Thymus (tissue), 11 donors: ENCODE measurements at regions not wholly inside any gene's neighbourhood (a gene's known extent, or its start where the extent isn't known, plus 50 kb on each side); places are given as distances from the start of the nearest gene placed in this dataset.

Experiments used
- DNase-seq, 9 donors: peaks; one replicate each; pipeline ENCODE4 v3.0.0-alpha.2; 2013; ENCODE audit warnings: low spot score in 9 of 9, low read depth in 6 of 9, missing footprints in 1 of 9
- H3K27ac ChIP-seq, 2 donors: one replicate each; pipeline ENCODE4 v1.5.1; 2013; ENCODE audit warnings: control low read depth in 1 of 2, low read depth in 1 of 2, low read length in 1 of 2, mild to moderate bottlenecking in 1 of 2, moderate library complexity in 1 of 2
- H3K27me3 ChIP-seq, 2 donors: one replicate each; pipeline ENCODE4 v1.5.1; 2013; ENCODE audit warnings: low read length in 1 of 2; ENCODE audit not compliant: control insufficient read depth in 2 of 2, insufficient read depth in 1 of 2
- H3K36me3 ChIP-seq, 2 donors: one replicate each; pipeline ENCODE4 v1.5.1; 2013; ENCODE audit warnings: low read length in 1 of 2, mild to moderate bottlenecking in 1 of 2, moderate library complexity in 1 of 2; ENCODE audit not compliant: control insufficient read depth in 2 of 2, insufficient read depth in 2 of 2
- H3K4me1 ChIP-seq, 2 donors: one replicate each; pipeline ENCODE4 v1.5.1; 2013; ENCODE audit warnings: low read length in 2 of 2; ENCODE audit not compliant: control insufficient read depth in 2 of 2, insufficient read depth in 2 of 2
- H3K4me3 ChIP-seq, 2 donors: one replicate each; pipeline ENCODE4 v1.5.1; 2013; ENCODE audit warnings: low read length in 2 of 2, control low read depth in 1 of 2, mild to moderate bottlenecking in 1 of 2
- H3K9me3 ChIP-seq, 2 donors: one replicate each; pipeline ENCODE4 v1.5.1; 2013; ENCODE audit warnings: low read length in 1 of 2, mild to moderate bottlenecking in 1 of 2; ENCODE audit not compliant: control insufficient read depth in 2 of 2, insufficient read depth in 1 of 2
- WGBS: extraction: QIAGEN DNeasy Blood & Tissue Kit; methylation state at CpG from one replicate; pipeline ENCODE4 v1.1.7; 2013; 5-methylcytosine and 5-hydroxymethylcytosine counted together
- donor health status: healthy.

GRCh38 chr4:56261027-56261426 lies 126.3 kb downstream of the AASDH start:
- Histone ChIP-seq H3K4me1 (peaks cover 0 to 2% of the 10 kb centered on the region in 2 donors), H3K27ac (no peak overlapping the region), H3K4me3 (no peak overlapping the region), H3K36me3 (no peaks in the 10 kb centered on the region), H3K9me3 (peaks cover 0 to 5% of the 10 kb centered on the region in 2 donors), H3K27me3 (no peaks in the 10 kb centered on the region)
- DNase-seq = peak in 7 of 9 donors; percentile 25 to 78 (median 48)
- 53% methylated on average over 6 of the region's 6 CpGs for WGBS

GRCh38 chr4:56260320-56260719 lies 127.0 kb downstream of the AASDH start:
- H3K9me3 ChIP-seq = peaks cover 0 to 5% of the 10 kb centered on the region in 2 donors
- WGBS = 97% methylated on average over 4 of the region's 4 CpGs
- H3K4me1 ChIP-seq = peaks cover 0 to 2% of the 10 kb centered on the region in 2 donors
- H3K27ac ChIP-seq = no peak overlapping the region
- no peaks in the 10 kb centered on the region for H3K27me3 ChIP-seq
- no peak overlapping the region for H3K4me3 ChIP-seq
- H3K36me3 ChIP-seq = no peaks in the 10 kb centered on the region
- no peak for DNase-seq

GRCh38 chr4:56259655-56260054 lies 127.6 kb downstream of the AASDH start:
- Histone ChIP-seq H3K27ac (no peak overlapping the region), H3K4me1 (peaks cover 0 to 2% of the 10 kb centered on the region in 2 donors), H3K27me3 (no peaks in the 10 kb centered on the region), H3K36me3 (no peaks in the 10 kb centered on the region), H3K9me3 (peaks cover 0 to 5% of the 10 kb centered on the region in 2 donors), H3K4me3 (no peak overlapping the region)
- no peak for DNase-seq
- 93% methylated on average over 2 of the region's 2 CpGs for WGBS

GRCh38 chr4:56255820-56256219 lies 131.5 kb downstream of the AASDH start:
- Histone ChIP-seq H3K9me3 (no peaks in the 10 kb centered on the region), H3K27ac (no peak overlapping the region), H3K36me3 (no peaks in the 10 kb centered on the region), H3K27me3 (no peaks in the 10 kb centered on the region), H3K4me1 (no peaks in the 10 kb centered on the region), H3K4me3 (no peak overlapping the region)
- no peak for DNase-seq
- 97% methylated on average over 1 of the region's 1 CpG for WGBS

GRCh38 chr4:56253666-56254305 lies 133.5 kb downstream of the AASDH start:
- no peaks in the 10 kb centered on the region for H3K9me3 ChIP-seq
- H3K27me3 ChIP-seq = no peaks in the 10 kb centered on the region

GRCh38 chr4:56252561-56253152 lies 134.6 kb downstream of the AASDH start:
- no peak overlapping the region for H3K4me3 ChIP-seq
- H3K27ac ChIP-seq = no peak overlapping the region
- 81% methylated on average over 4 of the region's 4 CpGs for WGBS
- DNase-seq = no peak
- no peaks in the 10 kb centered on the region for H3K27me3 ChIP-seq
- no peaks in the 10 kb centered on the region for H3K9me3 ChIP-seq
- H3K4me1 ChIP-seq = no peaks in the 10 kb centered on the region
- no peaks in the 10 kb centered on the region for H3K36me3 ChIP-seq

More at GRCh38 chr4:56253666-56254305, 133.5 kb downstream of the AASDH start:
- Histone ChIP-seq H3K36me3 (no peaks in the 10 kb centered on the region), H3K4me1 (no peaks in the 10 kb centered on the region), H3K27ac (no peak overlapping the region), H3K4me3 (no peak overlapping the region)
- no peak for DNase-seq
- WGBS = 95% methylated on average over 4 of the region's 4 CpGs

GRCh38 chr4:56251556-56251955 lies 135.7 kb downstream of the AASDH start:
- Histone ChIP-seq H3K9me3 (no peaks in the 10 kb centered on the region), H3K27ac (no peak overlapping the region), H3K4me1 (no peaks in the 10 kb centered on the region), H3K36me3 (no peaks in the 10 kb centered on the region), H3K27me3 (no peaks in the 10 kb centered on the region), H3K4me3 (no peak overlapping the region)
- no peak for DNase-seq
- 94% methylated on average over 3 of the region's 3 CpGs for WGBS

- no peak overlapping the region for H3K4me3 ChIP-seq
- 95% methylated on average over 2 of the region's 2 CpGs for WGBS
These were observed 136.5 kb downstream of the AASDH start for GRCh38 chr4:56250776-56251175.

GRCh38 chr4:56247646-56248045 lies 139.6 kb downstream of the AASDH start:
- H3K27ac ChIP-seq = no peak overlapping the region
- H3K9me3 ChIP-seq = peaks cover 0 to 1% of the 10 kb centered on the region in 2 donors
- DNase-seq = no peak
- H3K4me1 ChIP-seq = no peaks in the 10 kb centered on the region
- no peak overlapping the region for H3K4me3 ChIP-seq
- WGBS = 90% methylated on average over 7 of the region's 7 CpGs
- no peaks in the 10 kb centered on the region for H3K36me3 ChIP-seq
- H3K27me3 ChIP-seq = no peaks in the 10 kb centered on the region

More at GRCh38 chr4:56250776-56251175, 136.5 kb downstream of the AASDH start:
- Histone ChIP-seq H3K27me3 (no peaks in the 10 kb centered on the region), H3K36me3 (no peaks in the 10 kb centered on the region), H3K4me1 (no peaks in the 10 kb centered on the region), H3K27ac (no peak overlapping the region), H3K9me3 (peaks cover 0 to 1% of the 10 kb centered on the region in 2 donors)
- DNase-seq = no peak
